A549 (cell line): ENCODE measurements at regions not wholly inside any gene's neighbourhood (a gene's known extent, or its start where the extent isn't known, plus 50 kb on each side); places are given as distances from the start of the nearest gene placed in this dataset.

Experiments
- BHLHE40 ChIP-seq: IDR thresholded peaks from 2 replicates; pipeline ENCODE4 v1.6.1; 2012; ENCODE audit warnings: low read depth, low read length, inconsistent platforms
- EHMT2 ChIP-seq: fragments of 200-600 bp; sonication (generic); IDR thresholded peaks from 2 replicates; pipeline ENCODE4 v1.6.1; 2016; ENCODE audit warnings: antibody characterized with exemption, low read depth, mild to moderate bottlenecking, moderate library complexity
- ESRRA ChIP-seq: fragments of 150-350 bp; IDR thresholded peaks from 2 replicates; pipeline ENCODE4 v1.6.1; 2014; ENCODE audit warnings: mild to moderate bottlenecking, low read length, borderline replicate concordance
- HOXB13 ChIP-seq: fragments of 250-450 bp; sonication (Bioruptor Pico); IDR thresholded peaks from 2 replicates; pipeline ENCODE4 v1.5.0; 2020; ENCODE audit warnings: low read depth, mild to moderate bottlenecking, moderate library complexity
- POLR2A ChIP-seq: IDR thresholded peaks from 2 replicates; pipeline ENCODE4 v1.6.1; 2012; ENCODE audit warnings: mild to moderate bottlenecking, low read length
- RAD21 ChIP-seq, 2 experiments: fragments of >200 bp in 1 of 2; sonication (Bioruptor Twin) in 1 of 2; formaldehyde crosslinking in 1 of 2; IDR thresholded peaks in 1 of 2; conservative IDR thresholded peaks in 1 of 2; 2 replicates in 1 of 2; 3 replicates in 1 of 2; pipeline ENCODE4 v1.6.1; 2012 to 2018; ENCODE audit warnings: inconsistent platforms in 1 of 2
- ZFP36 ChIP-seq: fragments of 450-650 bp; IDR thresholded peaks from 2 replicates; pipeline ENCODE4 v1.6.1; 2014; ENCODE audit warnings: borderline replicate concordance; ENCODE audit not compliant: partially characterized antibody
- TF ChIP-seq, protein P1 (sequence below): fragments of >200 bp; sonication (Bioruptor Twin); formaldehyde crosslinking; IDR thresholded peaks from 3 replicates; pipeline ENCODE4 v1.5.1; 2016

DNA sequence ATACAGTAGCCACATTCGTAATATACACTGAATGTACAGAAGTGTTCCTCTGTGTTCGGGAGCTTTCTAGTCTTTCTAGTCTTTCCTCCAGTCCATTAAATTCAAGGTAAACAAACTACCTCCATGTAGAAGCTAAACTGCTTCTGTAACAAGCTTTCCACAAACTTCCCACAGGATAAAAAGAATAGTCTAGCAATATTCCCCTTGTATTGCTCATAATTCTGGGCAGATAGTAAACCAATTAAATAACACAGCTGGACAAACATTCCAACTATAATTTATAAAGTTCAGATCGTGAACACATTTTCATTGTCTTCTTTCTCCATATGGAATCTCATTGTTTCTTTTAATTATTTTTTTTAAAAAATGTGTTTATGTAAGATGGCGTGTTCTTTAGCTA, 307.2 kb downstream of the AEBP2 start:
- TF ChIP-seq EHMT2 (no peak), ESRRA (no peak), BHLHE40 (no peak), ZFP36 (no peak), HOXB13 (CRISPR knock-in tag) (no peak), RAD21 (conservative IDR thresholded peaks at IDR 0.05 in 1 of 2, IDR thresholded peaks at IDR 0.05 in 1 of 2) (no peak), POLR2A (no peak)
- TF ChIP-seq, protein P1, sequence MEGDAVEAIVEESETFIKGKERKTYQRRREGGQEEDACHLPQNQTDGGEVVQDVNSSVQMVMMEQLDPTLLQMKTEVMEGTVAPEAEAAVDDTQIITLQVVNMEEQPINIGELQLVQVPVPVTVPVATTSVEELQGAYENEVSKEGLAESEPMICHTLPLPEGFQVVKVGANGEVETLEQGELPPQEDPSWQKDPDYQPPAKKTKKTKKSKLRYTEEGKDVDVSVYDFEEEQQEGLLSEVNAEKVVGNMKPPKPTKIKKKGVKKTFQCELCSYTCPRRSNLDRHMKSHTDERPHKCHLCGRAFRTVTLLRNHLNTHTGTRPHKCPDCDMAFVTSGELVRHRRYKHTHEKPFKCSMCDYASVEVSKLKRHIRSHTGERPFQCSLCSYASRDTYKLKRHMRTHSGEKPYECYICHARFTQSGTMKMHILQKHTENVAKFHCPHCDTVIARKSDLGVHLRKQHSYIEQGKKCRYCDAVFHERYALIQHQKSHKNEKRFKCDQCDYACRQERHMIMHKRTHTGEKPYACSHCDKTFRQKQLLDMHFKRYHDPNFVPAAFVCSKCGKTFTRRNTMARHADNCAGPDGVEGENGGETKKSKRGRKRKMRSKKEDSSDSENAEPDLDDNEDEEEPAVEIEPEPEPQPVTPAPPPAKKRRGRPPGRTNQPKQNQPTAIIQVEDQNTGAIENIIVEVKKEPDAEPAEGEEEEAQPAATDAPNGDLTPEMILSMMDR: no peak
